ENCODE measurements at regions not wholly inside any gene's neighbourhood (a gene's known extent, or its start where the extent isn't known, plus 50 kb on each side); places are given as distances from the start of the nearest gene placed in this dataset.

GRCh38 chr18:24659827-24660720 is 199.6 kb downstream of the HRH4 start:
- Histone ChIP-seq H3K9me3 (ENCODE audit: low read depth, low read length) (no peaks in the 10 kb centered on the region), H3K4me3 (no peak overlapping the region), H3K9ac (ENCODE audit: insufficient read length) (no peak overlapping the region), H3K36me3 (ENCODE audit: insufficient read depth, low read length) (no peaks in the 10 kb centered on the region), H3K27ac (no peak overlapping the region)
- DNase-seq (ENCODE audit: low read depth, low spot score), result no peak
- TF ChIP-seq FOXP2 (optimal IDR thresholded peaks at IDR 0.05; ENCODE audit: control extremely low read depth, extremely low read length, insufficient read depth) (no peak), EZH2 (IDR thresholded peaks at IDR 0.05) (no peak), POLR2AphosphoS5 (IDR thresholded peaks at IDR 0.05; ENCODE audit: borderline replicate concordance, low read depth, low read length) (no peak)

GRCh38 chr18:24660956-24661355 is 200.5 kb downstream of the HRH4 start:
- Histone ChIP-seq H3K9ac (ENCODE audit: insufficient read length) (no peak overlapping the region), H3K36me3 (ENCODE audit: insufficient read depth, low read length) (no peaks in the 10 kb centered on the region), H3K27ac (no peak overlapping the region), H3K4me3 (no peak overlapping the region), H3K9me3 (ENCODE audit: low read depth, low read length) (no peaks in the 10 kb centered on the region)
- DNase-seq (ENCODE audit: low read depth, low spot score), result no peak
- no peak for TF ChIP-seq FOXP2 (optimal IDR thresholded peaks at IDR 0.05; ENCODE audit: control extremely low read depth, extremely low read length, insufficient read depth)
- TF ChIP-seq POLR2AphosphoS5 (IDR thresholded peaks at IDR 0.05; ENCODE audit: borderline replicate concordance, low read depth, low read length), result no peak
- no peak for TF ChIP-seq EZH2 (IDR thresholded peaks at IDR 0.05)

GRCh38 chr18:24662412-24662821 is 202.0 kb downstream of the HRH4 start:
- H3K4me3 ChIP-seq, result no peak overlapping the region
- H3K9me3 ChIP-seq (ENCODE audit: low read depth, low read length), result no peaks in the 10 kb centered on the region
- DNase-seq (ENCODE audit: low read depth, low spot score), result no peak
- TF ChIP-seq FOXP2 (optimal IDR thresholded peaks at IDR 0.05; ENCODE audit: control extremely low read depth, extremely low read length, insufficient read depth) (no peak), EZH2 (IDR thresholded peaks at IDR 0.05) (no peak), POLR2AphosphoS5 (IDR thresholded peaks at IDR 0.05; ENCODE audit: borderline replicate concordance, low read depth, low read length) (no peak)
- no peak overlapping the region for H3K27ac ChIP-seq
- H3K36me3 ChIP-seq (ENCODE audit: insufficient read depth, low read length), result no peaks in the 10 kb centered on the region
- no peak overlapping the region for H3K9ac ChIP-seq (ENCODE audit: insufficient read length)

- TF ChIP-seq POLR2AphosphoS5 (IDR thresholded peaks at IDR 0.05; ENCODE audit: borderline replicate concordance, low read depth, low read length) (no peak), FOXP2 (optimal IDR thresholded peaks at IDR 0.05; ENCODE audit: control extremely low read depth, extremely low read length, insufficient read depth) (no peak), EZH2 (IDR thresholded peaks at IDR 0.05) (no peak)
- Histone ChIP-seq H3K9me3 (ENCODE audit: low read depth, low read length) (no peaks in the 10 kb centered on the region), H3K9ac (ENCODE audit: insufficient read length) (no peak overlapping the region), H3K27ac (no peak overlapping the region), H3K4me3 (no peak overlapping the region), H3K36me3 (ENCODE audit: insufficient read depth, low read length) (no peaks in the 10 kb centered on the region)
- no peak for DNase-seq (ENCODE audit: low read depth, low spot score)
Measured at GRCh38 chr18:24663026-24663425, 202.6 kb downstream of the HRH4 start.

GRCh38 chr18:24669015-24669414 is 208.6 kb downstream of the HRH4 start:
- Histone ChIP-seq H3K9ac (ENCODE audit: insufficient read length) (no peak overlapping the region), H3K27ac (no peak overlapping the region), H3K9me3 (ENCODE audit: low read depth, low read length) (no peaks in the 10 kb centered on the region), H3K36me3 (ENCODE audit: insufficient read depth, low read length) (no peaks in the 10 kb centered on the region), H3K4me3 (no peak overlapping the region)
- DNase-seq (ENCODE audit: low read depth, low spot score), result no peak
- TF ChIP-seq EZH2 (IDR thresholded peaks at IDR 0.05) (no peak), FOXP2 (optimal IDR thresholded peaks at IDR 0.05; ENCODE audit: control extremely low read depth, extremely low read length, insufficient read depth) (no peak), POLR2AphosphoS5 (IDR thresholded peaks at IDR 0.05; ENCODE audit: borderline replicate concordance, low read depth, low read length) (no peak)

- Histone ChIP-seq H3K4me3 (no peak overlapping the region), H3K36me3 (ENCODE audit: insufficient read depth, low read length) (no peaks in the 10 kb centered on the region), H3K9me3 (ENCODE audit: low read depth, low read length) (no peaks in the 10 kb centered on the region), H3K9ac (ENCODE audit: insufficient read length) (no peak overlapping the region), H3K27ac (no peak overlapping the region)
- DNase-seq (ENCODE audit: low read depth, low spot score), result no peak
- TF ChIP-seq FOXP2 (optimal IDR thresholded peaks at IDR 0.05; ENCODE audit: control extremely low read depth, extremely low read length, insufficient read depth), result no peak
- TF ChIP-seq EZH2 (IDR thresholded peaks at IDR 0.05), result no peak
- TF ChIP-seq POLR2AphosphoS5 (IDR thresholded peaks at IDR 0.05; ENCODE audit: borderline replicate concordance, low read depth, low read length), result no peak
Measured at GRCh38 chr18:24669502-24669901, 209.1 kb downstream of the HRH4 start.

- Histone ChIP-seq H3K9me3 (ENCODE audit: low read depth, low read length) (no peaks in the 10 kb centered on the region), H3K27ac (no peak overlapping the region), H3K4me3 (no peak overlapping the region), H3K9ac (ENCODE audit: insufficient read length) (no peak overlapping the region), H3K36me3 (ENCODE audit: insufficient read depth, low read length) (no peaks in the 10 kb centered on the region)
- TF ChIP-seq EZH2 (IDR thresholded peaks at IDR 0.05), result no peak
- TF ChIP-seq POLR2AphosphoS5 (IDR thresholded peaks at IDR 0.05; ENCODE audit: borderline replicate concordance, low read depth, low read length), result no peak
- TF ChIP-seq FOXP2 (optimal IDR thresholded peaks at IDR 0.05; ENCODE audit: control extremely low read depth, extremely low read length, insufficient read depth), result no peak
- no peak for DNase-seq (ENCODE audit: low read depth, low spot score)
Measured at GRCh38 chr18:24672165-24672941, 211.9 kb downstream of the HRH4 start.

GRCh38 chr18:24674200-24674599 is 213.8 kb downstream of the HRH4 start:
- Histone ChIP-seq H3K9me3 (ENCODE audit: low read depth, low read length) (no peaks in the 10 kb centered on the region), H3K9ac (ENCODE audit: insufficient read length) (no peak overlapping the region), H3K36me3 (ENCODE audit: insufficient read depth, low read length) (no peaks in the 10 kb centered on the region), H3K27ac (no peak overlapping the region), H3K4me3 (no peak overlapping the region)
- no peak for DNase-seq (ENCODE audit: low read depth, low spot score)
- no peak for TF ChIP-seq FOXP2 (optimal IDR thresholded peaks at IDR 0.05; ENCODE audit: control extremely low read depth, extremely low read length, insufficient read depth)
- TF ChIP-seq EZH2 (IDR thresholded peaks at IDR 0.05), result no peak
- TF ChIP-seq POLR2AphosphoS5 (IDR thresholded peaks at IDR 0.05; ENCODE audit: borderline replicate concordance, low read depth, low read length), result no peak
